HCT116 (cell line): ENCODE measurements at regions not wholly inside any gene's neighbourhood (a gene's known extent, or its start where the extent isn't known, plus 50 kb on each side); places are given as distances from the start of the nearest gene placed in this dataset.

Experiments used
- ATAC-seq: fragments of 200-7000 bp; cut with Tn5 transposase; 2 replicates; pipeline ENCODE4 v1.9.1; 2020; ENCODE audit warnings: mild to moderate bottlenecking, moderate library complexity
- BruUV-seq: library from RNA; stranded (reverse); fragments of 400-500 nt; replicated peaks from 2 replicates; lab custom pipeline; 2021; lab: Mats Ljungman, UMichigan
- CTCF ChIA-PET: fragments of 300-600 bp; sonication (Branson Sonifier 250); formaldehyde crosslinking; loops from one replicate; lab custom pipeline; 2021; ENCODE audit warnings: antibody characterized with exemption; lab: Charles Lee
- POLR2A ChIA-PET: fragments of 300-600, 350-600 bp; sonication (Branson Sonifier 250); formaldehyde crosslinking; loops from one replicate; lab custom pipeline; 2021; ENCODE audit warnings: antibody characterized with exemption; lab: Charles Lee
- RAD21 ChIA-PET, 2 experiments: fragments of 300-600 bp; sonication (Branson Sonifier 250); formaldehyde crosslinking; loops; one replicate each; lab custom pipeline; 2023; ENCODE audit warnings: low total read pairs in 2 of 2; ENCODE audit not compliant: uncharacterized antibody in 2 of 2, unreplicated experiment in 2 of 2, low non-redundant PET in 1 of 2; lab: Charles Lee
- DNase-seq: peaks from one replicate; pipeline ENCODE4 v3.0.0-alpha.2; 2010; ENCODE audit warnings: low read depth, low spot score
- H2AFZ ChIP-seq: fragments of 200-600 bp; shearing (Covaris generic), sonication (generic); 2 replicates; pipeline ENCODE4 v1.6.1; 2017; ENCODE audit warnings: low read depth, mixed run types, mixed read lengths, antibody characterized with exemption, low read length; ENCODE audit not compliant: poor library complexity, severe bottlenecking
- H3K27ac ChIP-seq: 2 replicates; pipeline ENCODE4 v1.5.1; 2012; ENCODE audit warnings: low read depth, low read length
- H3K27me3 ChIP-seq: fragments of 200-600 bp; sonication (generic); 2 replicates; pipeline ENCODE4 v1.6.1; 2016; ENCODE audit warnings: mixed run types, low read length, mixed read lengths; ENCODE audit not compliant: insufficient read depth
- H3K36me3 ChIP-seq, 2 experiments: fragments of 200-500 bp in 1 of 2; fragments of 200-600 bp in 1 of 2; sonication (Bioruptor generic) in 1 of 2; sonication (generic) in 1 of 2; 2 replicates each; pipeline versions ENCODE4 v1.5.1 to v1.6.1; 2014 to 2016; ENCODE audit warnings: low read length in 2 of 2, inconsistent platforms in 1 of 2, mixed read lengths in 1 of 2, mixed run types in 1 of 2; ENCODE audit not compliant: insufficient read depth in 2 of 2, control insufficient read depth in 1 of 2
- H3K4me1 ChIP-seq, 2 experiments: fragments of 200-600 bp in 1 of 2; sonication (generic) in 1 of 2; 2 replicates each; pipeline versions ENCODE4 v1.5.1 to v1.6.1; 2012 to 2017; ENCODE audit warnings: low read length in 2 of 2, inconsistent platforms in 1 of 2, mild to moderate bottlenecking in 1 of 2, mixed read lengths in 1 of 2, mixed run types in 1 of 2, moderate library complexity in 1 of 2; ENCODE audit not compliant: insufficient read depth in 2 of 2, control insufficient read depth in 1 of 2
- H3K4me2 ChIP-seq: fragments of 200-600 bp; sonication (generic); 2 replicates; pipeline ENCODE4 v1.6.1; 2017; ENCODE audit warnings: mixed run types, low read length, mixed read lengths
- H3K4me3 ChIP-seq, 2 experiments: fragments of 200-600 bp in 1 of 2; sonication (generic) in 1 of 2; replicated peaks in 1 of 2; 2 replicates each; pipeline ENCODE4 v1.5.1; 2011 to 2016; ENCODE audit warnings: low read length in 2 of 2, control low read depth in 1 of 2, low read depth in 1 of 2, mild to moderate bottlenecking in 1 of 2, mixed read lengths in 1 of 2, mixed run types in 1 of 2
- H3K79me2 ChIP-seq: fragments of 200-600 bp; sonication (generic); 2 replicates; pipeline ENCODE4 v1.6.1; 2017; ENCODE audit warnings: mild to moderate bottlenecking, mixed run types, low read length, moderate library complexity, mixed read lengths; ENCODE audit not compliant: insufficient read depth
- H3K9ac ChIP-seq: fragments of 200-600 bp; sonication (generic); 2 replicates; pipeline ENCODE4 v1.6.1; 2016; ENCODE audit warnings: low read length, mixed read lengths
- H3K9me2 ChIP-seq: fragments of 200-600 bp; sonication (generic), shearing (Covaris generic); 2 replicates; pipeline ENCODE4 v1.6.1; 2017; ENCODE audit warnings: mixed run types, mild to moderate bottlenecking, moderate library complexity; ENCODE audit not compliant: insufficient read depth
- H3K9me3 ChIP-seq, 2 experiments: fragments of 200-500 bp in 1 of 2; fragments of 200-600 bp in 1 of 2; sonication (Bioruptor generic) in 1 of 2; sonication (generic) in 1 of 2; 2 replicates each; pipeline ENCODE4 v1.6.1; 2014 to 2017; ENCODE audit warnings: low read length in 2 of 2, mixed read lengths in 2 of 2, inconsistent platforms in 1 of 2, low read depth in 1 of 2, mild to moderate bottlenecking in 1 of 2, mixed run types in 1 of 2, moderate library complexity in 1 of 2; ENCODE audit not compliant: control insufficient read depth in 1 of 2, insufficient read depth in 1 of 2
- H4K20me1 ChIP-seq: fragments of 200-600 bp; sonication (generic), shearing (Covaris generic); 2 replicates; pipeline ENCODE4 v1.6.1; 2017; ENCODE audit warnings: mixed run types, mild to moderate bottlenecking, moderate library complexity; ENCODE audit not compliant: insufficient read depth
- ATF3 ChIP-seq: IDR thresholded peaks from 2 replicates; pipeline ENCODE4 v1.6.1; 2012
- CBX3 ChIP-seq: IDR thresholded peaks from 2 replicates; pipeline ENCODE4 v1.6.1; 2012; ENCODE audit warnings: low read depth
- CEBPB ChIP-seq: IDR thresholded peaks from 2 replicates; pipeline ENCODE4 v1.6.1; 2012; ENCODE audit warnings: low read depth
- CTCF ChIP-seq, 3 experiments: fragments of 200-600 bp in 1 of 3; sonication (generic) in 1 of 3; IDR thresholded peaks in 2 of 3; conservative IDR thresholded peaks in 1 of 3; 2 replicates each; pipeline ENCODE4 v1.5.1; 2012 to 2017; ENCODE audit warnings: low read depth in 2 of 3, low read length in 2 of 3, antibody characterized with exemption in 1 of 3, borderline replicate concordance in 1 of 3, control low read depth in 1 of 3, mild to moderate bottlenecking in 1 of 3, mixed read lengths in 1 of 3, mixed run types in 1 of 3, moderate library complexity in 1 of 3; ENCODE audit not compliant: insufficient read depth in 1 of 3
- EGR1 ChIP-seq: IDR thresholded peaks from 2 replicates; pipeline ENCODE4 v1.6.1; 2012; ENCODE audit warnings: low read depth
- ELF1 ChIP-seq: IDR thresholded peaks from 2 replicates; pipeline ENCODE4 v1.6.1; 2012; ENCODE audit warnings: low read depth, borderline replicate concordance
- EZH2 ChIP-seq: fragments of 200-600 bp; sonication (generic); IDR thresholded peaks from 2 replicates; pipeline ENCODE4 v1.6.1; 2017; ENCODE audit warnings: antibody characterized with exemption, mixed run types
- FOSL1 ChIP-seq: IDR thresholded peaks from 2 replicates; pipeline ENCODE4 v1.6.1; 2012; ENCODE audit warnings: low read depth
- JUND ChIP-seq: IDR thresholded peaks from 2 replicates; pipeline ENCODE4 v1.6.1; 2012
- MAX ChIP-seq: IDR thresholded peaks from 2 replicates; pipeline ENCODE4 v1.6.1; 2012
- POLR2A ChIP-seq: IDR thresholded peaks from 2 replicates; pipeline ENCODE4 v1.7.0; 2011; ENCODE audit warnings: borderline replicate concordance; ENCODE audit not compliant: insufficient read depth, insufficient read length; ENCODE audit errors: extremely low read depth
- RAD21 ChIP-seq: IDR thresholded peaks from 2 replicates; pipeline ENCODE4 v1.6.1; 2012; ENCODE audit warnings: low read depth, mild to moderate bottlenecking
- SIN3A ChIP-seq: IDR thresholded peaks from 2 replicates; pipeline ENCODE4 v1.6.1; 2012; ENCODE audit warnings: low read depth
- SP1 ChIP-seq: IDR thresholded peaks from 2 replicates; pipeline ENCODE4 v1.6.1; 2012; ENCODE audit warnings: low read depth
- SRF ChIP-seq: IDR thresholded peaks from 2 replicates; pipeline ENCODE4 v1.6.1; 2012; ENCODE audit warnings: low read depth
- TCF7L2 ChIP-seq: IDR thresholded peaks from 2 replicates; pipeline ENCODE4 v1.7.0; 2011; ENCODE audit warnings: borderline replicate concordance, inconsistent platforms; ENCODE audit not compliant: insufficient read depth, insufficient read length; ENCODE audit errors: extremely low read depth
- YY1 ChIP-seq: IDR thresholded peaks from 2 replicates; pipeline ENCODE4 v1.6.1; 2011; ENCODE audit warnings: low read length, low read depth, moderate library complexity, mild to moderate bottlenecking; ENCODE audit not compliant: insufficient replicate concordance; ENCODE audit errors: extremely low read depth
- ZNF274 ChIP-seq: fragments of 200-500 bp; sonication (Bioruptor generic); IDR thresholded peaks from 2 replicates; pipeline ENCODE4 v1.6.1; 2014; ENCODE audit warnings: mild to moderate bottlenecking, low read depth, low read length, inconsistent platforms
- intact Hi-C: fragments of 100-400 bp; cut with micrococcal nuclease; formaldehyde crosslinking; loops from 2 replicates; pipeline ENCODE4 v1.10.0; 2022

- ChIA-PET RAD21 (no interaction called here), CTCF (no interaction called here), POLR2A (no interaction called here)
- no peaks in the 10 kb centered on the region for H3K9me2 ChIP-seq
- no TSS peak for BruUV-seq
- H3K4me3 ChIP-seq = no peak overlapping the region
- H3K4me2 ChIP-seq = no peak overlapping the region
- ATAC-seq (no peak), DNase-seq (no peak)
- intact Hi-C loops = no loop called here
- H3K79me2 ChIP-seq = no peaks in the 10 kb centered on the region
- H2AFZ ChIP-seq = no peak overlapping the region
- no peaks in the 10 kb centered on the region; a peak in 1 of 4 replicates for H3K36me3 ChIP-seq
- no peaks in the 10 kb centered on the region for H4K20me1 ChIP-seq
- no peaks in the 10 kb centered on the region for H3K4me1 ChIP-seq
- TF ChIP-seq RAD21 = no peak
- no peak for TF ChIP-seq TCF7L2
- no peak overlapping the region for H3K27ac ChIP-seq
- H3K9me3 ChIP-seq = peaks cover 10 to 14% of the 10 kb centered on the region in 2 experiments; a peak in 2 of 4 replicates
- no peak overlapping the region for H3K9ac ChIP-seq
- H3K27me3 ChIP-seq = no peaks in the 10 kb centered on the region
Observed at GRCh38 chr11:23711981-23712380, 784.9 kb upstream of the LUZP2 start.

- H3K4me2 ChIP-seq = no peak overlapping the region
- no peaks in the 10 kb centered on the region; a peak in 1 of 4 replicates for H3K36me3 ChIP-seq
- no peak overlapping the region for H3K9ac ChIP-seq
- H3K27ac ChIP-seq = no peak overlapping the region
- H3K4me3 ChIP-seq = no peak overlapping the region
- intact Hi-C loops = no loop called here
- H4K20me1 ChIP-seq = no peaks in the 10 kb centered on the region
- H3K79me2 ChIP-seq = no peaks in the 10 kb centered on the region
- RAD21 ChIA-PET = no interaction called here
- DNase-seq (no peak), ATAC-seq (no peak)
- H3K9me3 ChIP-seq = peaks cover 3 to 16% of the 10 kb centered on the region in 2 experiments; a peak in 2 of 4 replicates
- H3K27me3 ChIP-seq = no peaks in the 10 kb centered on the region
- CTCF ChIA-PET = no interaction called here
- no peaks in the 10 kb centered on the region for H3K9me2 ChIP-seq
- POLR2A ChIA-PET = no interaction called here
- H3K4me1 ChIP-seq = no peaks in the 10 kb centered on the region
- no peak overlapping the region for H2AFZ ChIP-seq
- BruUV-seq = no TSS peak
- no peak for TF ChIP-seq JUND
- TF ChIP-seq MAX = no peak
- TF ChIP-seq FOSL1 = no peak
- TF ChIP-seq SIN3A = no peak
- TF ChIP-seq CEBPB = no peak
- TF ChIP-seq SP1 = no peak
- TF ChIP-seq SRF = no peak
- TF ChIP-seq RAD21 = no peak
- TF ChIP-seq EGR1 = no peak
- TF ChIP-seq ATF3 = no peak
- TF ChIP-seq ELF1 = no peak
- no peak for TF ChIP-seq CTCF (IDR thresholded peaks at IDR 0.05 in 2 of 3, conservative IDR thresholded peaks at IDR 0.05 in 1 of 3; ENCODE audit: borderline replicate concordance in 1 of 3, insufficient read depth in 1 of 3, low read depth in 2 of 3, low read length in 2 of 3)
- TF ChIP-seq ZNF274 = no peak
- TF ChIP-seq CBX3 = no peak
- TF ChIP-seq EZH2 = no peak
- TF ChIP-seq YY1 = no peak
- TF ChIP-seq POLR2A = no peak
Observed at GRCh38 chr11:23719016-23719415, 777.8 kb upstream of the LUZP2 start.
